Keratinocyte (primary cell): ENCODE measurements at regions not wholly inside any gene's neighbourhood (a gene's known extent, or its start where the extent isn't known, plus 50 kb on each side); places are given as distances from the start of the nearest gene placed in this dataset.

Experiments
- DNase-seq: peaks from one replicate; pipeline ENCODE4 v3.0.0-alpha.2; 2011; ENCODE audit warnings: low read depth, missing footprints, low spot score
- FAIRE-seq: peaks from 2 replicates; lab custom pipeline; 2011; peaks lifted over from hg19 to GRCh38; lab: Jason Lieb, UNC
- H2AFZ ChIP-seq: 2 replicates; pipeline ENCODE4 v1.6.0; 2012; ENCODE audit warnings: low read length, control low read depth, inconsistent platforms; ENCODE audit not compliant: control insufficient read depth
- H3K27ac ChIP-seq: 2 replicates; pipeline ENCODE4 v1.5.1; 2011; ENCODE audit warnings: low read length; ENCODE audit not compliant: control insufficient read depth, insufficient read depth
- H3K27me3 ChIP-seq: 3 replicates; pipeline ENCODE4 v1.6.0; 2011; ENCODE audit warnings: low read length; ENCODE audit not compliant: control insufficient read depth, insufficient read depth; ENCODE audit errors: extremely low read depth
- H3K36me3 ChIP-seq, 2 experiments: 2 replicates in 1 of 2; 3 replicates in 1 of 2; pipeline ENCODE4 v1.5.1; 2011; ENCODE audit warnings: low read length in 2 of 2, mild to moderate bottlenecking in 1 of 2; ENCODE audit not compliant: control insufficient read depth in 2 of 2, insufficient read depth in 2 of 2; ENCODE audit errors: extremely low read depth in 1 of 2
- H3K4me1 ChIP-seq: 3 replicates; pipeline ENCODE4 v1.5.1; 2011; ENCODE audit warnings: low read length; ENCODE audit not compliant: control insufficient read depth, insufficient read depth; ENCODE audit errors: extremely low read depth
- H3K4me2 ChIP-seq: 3 replicates; pipeline ENCODE4 v1.6.0; 2011; ENCODE audit warnings: low read depth, low read length; ENCODE audit not compliant: control insufficient read depth, insufficient read depth; ENCODE audit errors: extremely low read depth
- H3K4me3 ChIP-seq, 3 experiments: fragments of 200-600 bp in 1 of 3; sonication (generic) in 1 of 3; 2 replicates in 2 of 3; 3 replicates in 1 of 3; pipeline ENCODE4 v1.5.1; 2011 to 2016; ENCODE audit warnings: low read length in 3 of 3, mild to moderate bottlenecking in 3 of 3, control low read depth in 2 of 3, inconsistent platforms in 1 of 3, low read depth in 1 of 3, mixed read lengths in 1 of 3, mixed run types in 1 of 3, moderate library complexity in 1 of 3; ENCODE audit not compliant: control insufficient read depth in 2 of 3, insufficient read depth in 2 of 3; ENCODE audit errors: extremely low read depth in 1 of 3
- H3K79me2 ChIP-seq: 2 replicates; pipeline ENCODE4 v1.6.0; 2012; ENCODE audit warnings: low read length; ENCODE audit not compliant: control insufficient read depth, insufficient read depth
- H3K9ac ChIP-seq: 3 replicates; pipeline ENCODE4 v1.6.0; 2011; ENCODE audit warnings: low read length; ENCODE audit not compliant: control insufficient read depth, insufficient read depth; ENCODE audit errors: extremely low read depth
- H3K9me1 ChIP-seq: 3 replicates; pipeline ENCODE4 v1.6.0; 2011; ENCODE audit warnings: low read length; ENCODE audit not compliant: control insufficient read depth, insufficient read depth; ENCODE audit errors: extremely low read depth
- H3K9me3 ChIP-seq: 2 replicates; pipeline ENCODE4 v1.5.1; 2012; ENCODE audit warnings: low read depth, low read length; ENCODE audit not compliant: control insufficient read depth
- H4K20me1 ChIP-seq: 3 replicates; pipeline ENCODE4 v1.6.0; 2011; ENCODE audit warnings: low read length; ENCODE audit not compliant: control insufficient read depth, insufficient read depth; ENCODE audit errors: extremely low read depth
- EZH2 ChIP-seq: IDR thresholded peaks from one replicate; pipeline ENCODE4 v1.6.1; 2012; ENCODE audit warnings: inconsistent platforms, mild to moderate bottlenecking, low read length, moderate library complexity
- dilution Hi-C: fragments of 300-500 bp; cut with MboI; formaldehyde crosslinking; loops from one replicate; pipeline ENCODE4 v1.7.0; 2020; ENCODE audit warnings: low sequenced_read_pairs; ENCODE audit not compliant: extremely low pct_ligation_motif_present
- TF ChIP-seq, protein P1 (sequence below), 3 experiments: IDR thresholded peaks in 1 of 3; conservative IDR thresholded peaks in 1 of 3; optimal IDR thresholded peaks in 1 of 3; 2 replicates in 2 of 3; 3 replicates in 1 of 3; pipeline versions ENCODE3 to v1.5.1; 2011; ENCODE audit warnings: low read length in 3 of 3, mild to moderate bottlenecking in 3 of 3, moderate library complexity in 2 of 3, control low read depth in 1 of 3, inconsistent platforms in 1 of 3; ENCODE audit not compliant: insufficient read depth in 2 of 3; ENCODE audit errors: extremely low read depth in 1 of 3

DNA sequence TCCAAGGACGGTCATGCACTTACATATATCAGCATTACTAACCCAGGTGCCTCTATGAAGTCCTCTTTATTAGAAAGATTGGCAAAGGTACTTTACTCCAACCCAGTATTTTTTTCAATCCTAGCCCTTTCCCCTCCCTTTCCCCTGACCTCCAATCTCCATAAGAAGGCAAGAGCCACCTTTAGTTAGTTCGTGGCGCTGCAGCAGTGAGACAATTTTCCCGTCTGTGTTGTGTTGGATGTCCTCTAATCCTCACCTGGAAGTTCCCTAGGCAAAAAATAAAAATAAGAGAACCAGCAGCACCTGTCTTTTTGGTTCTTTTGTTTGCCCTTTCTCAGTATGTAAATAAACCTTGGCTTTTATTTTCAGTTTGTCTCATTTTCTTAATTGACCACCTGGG, 439.6 kb upstream of the LRFN5 start:
- dilution Hi-C loops: no loop called here
- no peak for FAIRE-seq

DNA sequence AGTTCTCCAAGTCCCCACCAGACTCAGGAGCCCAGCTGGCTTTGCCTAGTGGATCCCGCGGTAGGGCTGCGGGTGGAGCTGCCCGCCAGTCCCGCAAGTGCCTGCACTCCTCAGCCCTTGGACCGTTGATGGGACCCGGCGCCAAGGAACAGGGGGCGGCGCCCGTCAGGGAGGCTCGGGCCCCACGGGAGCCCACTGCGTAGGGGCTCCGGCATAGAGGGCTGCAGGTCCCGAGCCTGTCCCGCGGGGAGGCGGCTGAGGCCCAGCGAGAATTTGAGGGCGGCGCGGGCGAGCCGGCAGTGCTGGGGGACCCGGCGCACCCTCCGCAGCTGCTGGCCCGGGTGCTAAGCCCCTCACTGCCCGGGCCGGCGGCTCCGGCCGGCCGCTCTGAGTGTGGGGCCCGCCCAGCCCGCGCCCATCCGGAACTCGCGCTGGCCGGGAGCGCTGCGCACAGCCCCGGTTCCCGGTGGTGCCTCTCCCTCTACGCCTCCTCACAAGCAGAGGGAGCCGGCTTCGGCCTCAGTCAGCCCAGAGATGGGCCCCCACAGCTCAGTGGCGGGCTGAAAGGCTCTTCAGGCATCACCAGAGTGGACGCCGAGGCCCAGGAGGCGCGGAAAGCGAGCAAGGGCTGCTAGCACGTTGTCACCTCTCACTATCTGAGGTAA, 452.4 kb upstream of the LRFN5 start:
- Histone ChIP-seq H3K9me3 (no peaks in the 10 kb centered on the region), H2AFZ (no peak overlapping the region), H3K27ac (no peak overlapping the region), H3K4me3 (no peak overlapping the region), H3K4me1 (no peaks in the 10 kb centered on the region), H3K4me2 (no peak overlapping the region), H3K27me3 (no peaks in the 10 kb centered on the region), H4K20me1 (no peaks in the 10 kb centered on the region), H3K36me3 (no peaks in the 10 kb centered on the region), H3K9ac (no peak overlapping the region), H3K79me2 (no peaks in the 10 kb centered on the region), H3K9me1 (no peaks in the 10 kb centered on the region)
- DNase-seq (no peak), FAIRE-seq (no peak)
- dilution Hi-C loops: no loop called here
- TF ChIP-seq, protein P1, sequence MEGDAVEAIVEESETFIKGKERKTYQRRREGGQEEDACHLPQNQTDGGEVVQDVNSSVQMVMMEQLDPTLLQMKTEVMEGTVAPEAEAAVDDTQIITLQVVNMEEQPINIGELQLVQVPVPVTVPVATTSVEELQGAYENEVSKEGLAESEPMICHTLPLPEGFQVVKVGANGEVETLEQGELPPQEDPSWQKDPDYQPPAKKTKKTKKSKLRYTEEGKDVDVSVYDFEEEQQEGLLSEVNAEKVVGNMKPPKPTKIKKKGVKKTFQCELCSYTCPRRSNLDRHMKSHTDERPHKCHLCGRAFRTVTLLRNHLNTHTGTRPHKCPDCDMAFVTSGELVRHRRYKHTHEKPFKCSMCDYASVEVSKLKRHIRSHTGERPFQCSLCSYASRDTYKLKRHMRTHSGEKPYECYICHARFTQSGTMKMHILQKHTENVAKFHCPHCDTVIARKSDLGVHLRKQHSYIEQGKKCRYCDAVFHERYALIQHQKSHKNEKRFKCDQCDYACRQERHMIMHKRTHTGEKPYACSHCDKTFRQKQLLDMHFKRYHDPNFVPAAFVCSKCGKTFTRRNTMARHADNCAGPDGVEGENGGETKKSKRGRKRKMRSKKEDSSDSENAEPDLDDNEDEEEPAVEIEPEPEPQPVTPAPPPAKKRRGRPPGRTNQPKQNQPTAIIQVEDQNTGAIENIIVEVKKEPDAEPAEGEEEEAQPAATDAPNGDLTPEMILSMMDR (optimal IDR thresholded peaks at IDR 0.05 in 1 of 3, IDR thresholded peaks at IDR 0.05 in 1 of 3, conservative IDR thresholded peaks at IDR 0.05 in 1 of 3; ENCODE audit: extremely low read depth in 1 of 3, insufficient read depth in 2 of 3, low read length in 3 of 3): no peak
- TF ChIP-seq EZH2: no peak

More for the DNA sequence above, 439.6 kb upstream of the LRFN5 start:
- no peaks in the 10 kb centered on the region for H3K9me3 ChIP-seq
- H3K79me2 ChIP-seq: no peaks in the 10 kb centered on the region
- no peak overlapping the region for H3K4me3 ChIP-seq
- H2AFZ ChIP-seq: no peak overlapping the region
- no peaks in the 10 kb centered on the region for H3K4me1 ChIP-seq
- no peak overlapping the region for H3K9ac ChIP-seq
- H3K27ac ChIP-seq: no peak overlapping the region
- H3K27me3 ChIP-seq: no peaks in the 10 kb centered on the region
- H3K4me2 ChIP-seq: no peak overlapping the region
- no peak for DNase-seq
- no peaks in the 10 kb centered on the region for H3K36me3 ChIP-seq
- TF ChIP-seq, protein P1 (optimal IDR thresholded peaks at IDR 0.05 in 1 of 3, IDR thresholded peaks at IDR 0.05 in 1 of 3, conservative IDR thresholded peaks at IDR 0.05 in 1 of 3; ENCODE audit: extremely low read depth in 1 of 3, insufficient read depth in 2 of 3, low read length in 3 of 3): no peak
- no peak for TF ChIP-seq EZH2
- H4K20me1 ChIP-seq: no peaks in the 10 kb centered on the region
- no peaks in the 10 kb centered on the region for H3K9me1 ChIP-seq
